BJ (cell line): ENCODE measurements at regions not wholly inside any gene's neighbourhood (a gene's known extent, or its start where the extent isn't known, plus 50 kb on each side); places are given as distances from the start of the nearest gene placed in this dataset.

Source experiments
- CTCF ChIA-PET: fragments of 350-600 bp; formaldehyde crosslinking; extraction: SDS; loops from one replicate; lab custom pipeline; 2021; ENCODE audit warnings: antibody characterized with exemption, inconsistent platforms; lab: Yijun Ruan, JAX
- POLR2A ChIA-PET: fragments of 300-600 bp; sonication (Branson Sonifier 250); formaldehyde crosslinking; extraction: SDS; loops from one replicate; lab custom pipeline; 2021; ENCODE audit warnings: antibody characterized with exemption; lab: Charles Lee
- DNase-seq: peaks from one replicate; pipeline ENCODE4 v3.0.0-alpha.2; 2011; ENCODE audit warnings: low read depth
- H3K27me3 ChIP-seq: 2 replicates; pipeline ENCODE4 v1.6.0; 2011; ENCODE audit warnings: low read length; ENCODE audit not compliant: control insufficient read depth, insufficient read depth
- H3K36me3 ChIP-seq: 2 replicates; pipeline ENCODE4 v1.5.1; 2011; ENCODE audit warnings: low read length; ENCODE audit not compliant: control insufficient read depth, insufficient read depth
- H3K4me3 ChIP-seq: 2 replicates; pipeline ENCODE4 v1.5.1; 2011; ENCODE audit warnings: low read depth, mild to moderate bottlenecking, control low read depth, low read length
- TF ChIP-seq, protein P1 (sequence below): IDR thresholded peaks from 2 replicates; pipeline ENCODE4 v1.5.1; 2011; ENCODE audit warnings: low read depth, mild to moderate bottlenecking, control low read depth, inconsistent platforms, low read length, moderate library complexity; ENCODE audit not compliant: insufficient read depth

- CTCF ChIA-PET: no interaction called here
- no peaks in the 10 kb centered on the region for H3K27me3 ChIP-seq
- no peaks in the 10 kb centered on the region for H3K36me3 ChIP-seq
- TF ChIP-seq, protein P1, sequence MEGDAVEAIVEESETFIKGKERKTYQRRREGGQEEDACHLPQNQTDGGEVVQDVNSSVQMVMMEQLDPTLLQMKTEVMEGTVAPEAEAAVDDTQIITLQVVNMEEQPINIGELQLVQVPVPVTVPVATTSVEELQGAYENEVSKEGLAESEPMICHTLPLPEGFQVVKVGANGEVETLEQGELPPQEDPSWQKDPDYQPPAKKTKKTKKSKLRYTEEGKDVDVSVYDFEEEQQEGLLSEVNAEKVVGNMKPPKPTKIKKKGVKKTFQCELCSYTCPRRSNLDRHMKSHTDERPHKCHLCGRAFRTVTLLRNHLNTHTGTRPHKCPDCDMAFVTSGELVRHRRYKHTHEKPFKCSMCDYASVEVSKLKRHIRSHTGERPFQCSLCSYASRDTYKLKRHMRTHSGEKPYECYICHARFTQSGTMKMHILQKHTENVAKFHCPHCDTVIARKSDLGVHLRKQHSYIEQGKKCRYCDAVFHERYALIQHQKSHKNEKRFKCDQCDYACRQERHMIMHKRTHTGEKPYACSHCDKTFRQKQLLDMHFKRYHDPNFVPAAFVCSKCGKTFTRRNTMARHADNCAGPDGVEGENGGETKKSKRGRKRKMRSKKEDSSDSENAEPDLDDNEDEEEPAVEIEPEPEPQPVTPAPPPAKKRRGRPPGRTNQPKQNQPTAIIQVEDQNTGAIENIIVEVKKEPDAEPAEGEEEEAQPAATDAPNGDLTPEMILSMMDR: no peak
- no peak for DNase-seq
- POLR2A ChIA-PET: no interaction called here
- H3K4me3 ChIP-seq: no peak overlapping the region
Measured at GRCh38 chr2:153567367-153567766, 88.8 kb upstream of the RPRM start.

DNA sequence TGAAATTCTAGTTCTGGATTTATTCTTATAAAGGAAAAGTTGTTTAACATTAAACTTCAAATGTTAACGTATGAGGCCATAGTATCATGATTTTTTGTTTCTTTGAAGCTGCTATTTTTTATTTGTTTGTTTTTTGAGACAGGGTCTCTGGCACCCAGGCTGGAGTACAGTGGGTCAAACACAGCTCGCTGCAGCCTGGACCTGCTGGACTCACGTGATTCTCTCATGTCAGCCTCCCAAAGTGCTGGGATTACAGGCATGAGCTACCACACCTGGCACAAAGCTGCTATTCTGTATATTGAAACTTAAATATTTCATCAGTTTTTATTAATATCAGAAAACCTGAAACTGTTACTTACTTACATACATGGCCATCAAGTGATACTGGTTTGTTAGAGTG is 89.5 kb upstream of the RPRM start:
- CTCF ChIA-PET: no interaction called here
- Histone ChIP-seq H3K27me3 (no peaks in the 10 kb centered on the region), H3K36me3 (no peaks in the 10 kb centered on the region), H3K4me3 (no peak overlapping the region)
- DNase-seq: no peak
- TF ChIP-seq, protein P1: no peak
- POLR2A ChIA-PET: no interaction called here

DNA sequence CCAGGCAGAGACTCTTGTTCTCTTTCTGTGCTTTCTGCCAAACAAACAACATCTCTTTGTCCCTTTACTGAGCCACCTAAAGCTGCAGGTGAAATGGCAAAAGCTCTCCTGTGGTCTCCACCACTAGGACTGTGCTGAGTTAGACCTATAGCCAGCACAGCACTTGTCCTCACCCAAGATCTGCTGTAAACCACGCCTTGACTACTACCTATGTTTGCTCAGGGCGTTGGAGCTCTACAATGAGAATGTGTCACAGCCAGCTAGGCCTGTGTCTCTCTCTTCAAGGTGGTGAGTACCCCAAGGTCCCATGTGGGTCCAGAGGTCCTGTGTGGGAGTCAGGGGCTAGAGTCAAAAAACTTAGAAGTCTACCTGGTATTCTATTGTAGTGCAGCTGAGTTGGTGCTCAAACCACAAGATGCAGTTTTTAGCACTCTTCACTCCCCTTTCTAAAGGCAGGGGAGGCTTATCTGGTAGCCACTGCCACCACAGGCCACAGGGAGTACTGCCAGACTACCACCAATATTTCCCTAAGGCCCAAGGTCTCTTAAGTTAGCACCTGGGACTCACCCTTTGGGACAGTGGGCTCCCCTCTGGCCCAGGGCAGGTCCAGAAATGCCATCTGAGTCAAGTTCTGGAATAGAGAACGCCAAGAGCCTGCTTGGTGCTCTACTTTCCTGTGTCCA is 96.8 kb upstream of the RPRM start:
- TF ChIP-seq, protein P1: no peak
- ChIA-PET POLR2A (interaction anchor here (0.7 kb wide), 1 partner anchor 84 kb away, joined by 3 read pairs; no protein-coding TSS in a partner anchor), CTCF (no interaction called here)
- H3K27me3 ChIP-seq: no peaks in the 10 kb centered on the region
- no peak overlapping the region for H3K4me3 ChIP-seq
- no peaks in the 10 kb centered on the region for H3K36me3 ChIP-seq
- DNase-seq: no peak

DNA sequence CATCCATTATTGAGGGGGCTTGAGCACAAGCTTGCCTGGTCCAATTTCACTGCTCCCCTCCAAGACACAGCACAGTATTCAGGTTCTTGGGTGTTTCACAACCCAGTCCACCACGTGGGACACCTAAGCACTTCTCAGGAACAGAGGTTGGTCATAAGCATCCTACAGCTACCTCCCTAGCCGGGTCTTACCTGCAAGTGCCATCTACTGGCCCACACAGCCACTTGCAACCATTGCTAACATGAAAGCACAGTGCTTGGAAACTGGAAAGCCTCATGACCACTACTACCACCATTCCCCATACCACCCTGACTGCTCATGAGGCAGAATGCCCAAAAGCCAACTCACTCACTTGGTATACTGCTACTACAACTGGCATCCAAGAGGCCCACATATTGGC is 105.7 kb upstream of the RPRM start:
- ChIA-PET CTCF (no interaction called here), POLR2A (no interaction called here)
- H3K27me3 ChIP-seq: no peaks in the 10 kb centered on the region
- H3K36me3 ChIP-seq: no peaks in the 10 kb centered on the region
- TF ChIP-seq, protein P1: no peak
- DNase-seq: no peak
- no peak overlapping the region for H3K4me3 ChIP-seq

DNA sequence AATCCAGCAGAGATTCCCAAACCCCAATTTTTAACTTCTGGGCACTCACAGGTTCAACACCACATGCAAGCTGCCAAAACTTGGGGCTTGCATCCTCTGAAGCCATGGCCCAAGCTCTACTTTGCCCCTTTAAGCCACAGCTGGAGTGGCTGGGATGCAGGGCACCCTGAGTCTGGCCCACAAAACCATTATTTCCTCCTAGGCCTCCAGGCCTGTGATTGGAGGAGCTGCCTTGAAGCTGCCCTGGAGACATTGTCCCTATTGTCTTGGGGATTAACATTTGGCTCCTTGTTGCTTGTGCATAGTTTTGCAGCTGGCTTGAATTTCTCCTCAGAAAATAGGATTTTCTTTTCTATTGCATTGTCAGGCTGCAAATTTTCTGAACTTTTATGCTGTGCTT is 109.8 kb upstream of the RPRM start:
- POLR2A ChIA-PET: no interaction called here
- Histone ChIP-seq H3K36me3 (no peaks in the 10 kb centered on the region), H3K27me3 (no peaks in the 10 kb centered on the region), H3K4me3 (no peak overlapping the region)
- TF ChIP-seq, protein P1: no peak
- no peak for DNase-seq
- CTCF ChIA-PET: no interaction called here
